Activated B cell treated with CpG ODN at 0.5 μM for 24 hours (primary cell): ENCODE measurements at regions not wholly inside any gene's neighbourhood (a gene's known extent, or its start where the extent isn't known, plus 50 kb on each side); places are given as distances from the start of the nearest gene placed in this dataset.

Experiments used
- ATAC-seq: fragments of 200-7000 bp; cut with Tn5 transposase; one replicate; pipeline ENCODE4 v1.10.0; 2021; ENCODE audit warnings: low read depth, mild to moderate bottlenecking, moderate library complexity
- CTCF ChIA-PET: fragments of 350-600 bp; sonication (Branson Sonifier 250); formaldehyde crosslinking; loops from one replicate; lab custom pipeline; 2021; ENCODE audit warnings: antibody characterized with exemption; lab: Charles Lee
- POLR2A ChIA-PET: fragments of 350-600 bp; sonication (Branson Sonifier 250); formaldehyde crosslinking; loops from one replicate; lab custom pipeline; 2021; ENCODE audit warnings: antibody characterized with exemption; lab: Charles Lee
- DNase-seq: peaks from one replicate; pipeline ENCODE4 v3.0.0; 2022
- H3K27ac Mint-ChIP-seq: one replicate; pipeline ENCODE4 v1.8.0; 2020; ENCODE audit warnings: mixed read lengths
- H3K27me3 Mint-ChIP-seq: one replicate; pipeline ENCODE4 v1.8.0; 2021; ENCODE audit warnings: mixed read lengths
- H3K36me3 Mint-ChIP-seq: one replicate; pipeline ENCODE4 v1.8.0; 2021; ENCODE audit warnings: low read depth, mixed read lengths
- H3K4me1 Mint-ChIP-seq: one replicate; pipeline ENCODE4 v1.8.0; 2021; ENCODE audit warnings: mixed read lengths
- H3K4me3 Mint-ChIP-seq: one replicate; pipeline ENCODE4 v1.8.0; 2020; ENCODE audit warnings: mild to moderate bottlenecking, mixed read lengths
- H3K9me3 Mint-ChIP-seq: one replicate; pipeline ENCODE4 v1.8.0; 2020; ENCODE audit warnings: mixed read lengths
- CTCF ChIP-seq: fragments of 200-600 bp; IDR thresholded peaks from one replicate; pipeline ENCODE4 v1.8.0; 2022; ENCODE audit warnings: antibody characterized with exemption, mild to moderate bottlenecking
- intact Hi-C: fragments of 100-400 bp; cut with micrococcal nuclease; formaldehyde crosslinking; loops from one replicate; pipeline ENCODE4 v1.15.1; 2024

- no peak for TF ChIP-seq CTCF
- ATAC-seq: no peak
- no peaks in the 10 kb centered on the region for H3K4me1 Mint-ChIP-seq
- H3K36me3 Mint-ChIP-seq: no peaks in the 10 kb centered on the region
- intact Hi-C loops: no loop called here
- DNase-seq: no peak
- CTCF ChIA-PET: no interaction called here
- POLR2A ChIA-PET: no interaction called here
- no peak overlapping the region for H3K4me3 Mint-ChIP-seq
- H3K9me3 Mint-ChIP-seq: peaks cover 2% of the 10 kb centered on the region
- no peak overlapping the region for H3K27ac Mint-ChIP-seq
- no peaks in the 10 kb centered on the region for H3K27me3 Mint-ChIP-seq
These were observed 670.1 kb upstream of the CDH9 start for GRCh38 chr5:27708534-27708933.

GRCh38 chr5:27706832-27707231, 668.4 kb upstream of the CDH9 start:
- DNase-seq (no peak), ATAC-seq (no peak)
- CTCF ChIA-PET: no interaction called here
- intact Hi-C loops: no loop called here
- Mint-ChIP-seq H3K27me3 (no peaks in the 10 kb centered on the region), H3K4me3 (no peak overlapping the region), H3K36me3 (no peaks in the 10 kb centered on the region), H3K4me1 (no peaks in the 10 kb centered on the region), H3K27ac (no peak overlapping the region), H3K9me3 (peaks cover 7% of the 10 kb centered on the region)
- TF ChIP-seq CTCF: no peak
- POLR2A ChIA-PET: no interaction called here

GRCh38 chr5:27705661-27706060, 667.3 kb upstream of the CDH9 start:
- no peak for TF ChIP-seq CTCF
- ChIA-PET POLR2A (no interaction called here), CTCF (no interaction called here)
- Mint-ChIP-seq H3K4me3 (no peak overlapping the region), H3K9me3 (peaks cover 7% of the 10 kb centered on the region), H3K36me3 (no peaks in the 10 kb centered on the region), H3K27me3 (no peaks in the 10 kb centered on the region), H3K4me1 (no peaks in the 10 kb centered on the region), H3K27ac (no peak overlapping the region)
- DNase-seq (no peak), ATAC-seq (no peak)
- intact Hi-C loops: no loop called here

GRCh38 chr5:27701931-27702903, 663.8 kb upstream of the CDH9 start:
- H3K4me1 Mint-ChIP-seq: no peaks in the 10 kb centered on the region
- no peaks in the 10 kb centered on the region for H3K36me3 Mint-ChIP-seq
- no peak overlapping the region for H3K27ac Mint-ChIP-seq
- peaks cover 7% of the 10 kb centered on the region for H3K9me3 Mint-ChIP-seq
- intact Hi-C loops: no loop called here
- ATAC-seq (no peak), DNase-seq (no peak)
- CTCF ChIA-PET: no interaction called here
- H3K27me3 Mint-ChIP-seq: no peaks in the 10 kb centered on the region
- POLR2A ChIA-PET: no interaction called here
- TF ChIP-seq CTCF: no peak
- H3K4me3 Mint-ChIP-seq: no peak overlapping the region

- Mint-ChIP-seq H3K27me3 (no peaks in the 10 kb centered on the region), H3K4me1 (no peaks in the 10 kb centered on the region), H3K27ac (no peak overlapping the region), H3K4me3 (no peak overlapping the region), H3K36me3 (no peaks in the 10 kb centered on the region), H3K9me3 (peaks cover 7% of the 10 kb centered on the region)
- ChIA-PET POLR2A (no interaction called here), CTCF (no interaction called here)
- no peak for TF ChIP-seq CTCF
- intact Hi-C loops: no loop called here
- DNase-seq: no peak
- ATAC-seq: no peak
These were observed 662.1 kb upstream of the CDH9 start for GRCh38 chr5:27700526-27700925.
